CD4-positive, alpha-beta T cell treated with Interleukin-10 for 1 hour (primary cell): ENCODE measurements at regions not wholly inside any gene's neighbourhood (a gene's known extent, or its start where the extent isn't known, plus 50 kb on each side); places are given as distances from the start of the nearest gene placed in this dataset.
A peak's percentile ranks its signal among the peaks of the same experiment; 100 is the strongest.
"Not testable (repeated sequence)": the region's sequence is repeated elsewhere in the genome, so short reads cannot be mapped to it uniquely, and the experiment has no call there.

Source experiments
- DNase-seq: peaks from one replicate; pipeline ENCODE4 v3.0.0-alpha.2; 2020

GRCh38 chr17:83204230-83204725 lies 124.9 kb downstream of the METRNL start:
- no peak for DNase-seq

- not testable (repeated sequence) for DNase-seq
Observed at GRCh38 chr17:83204736-83205386, 125.5 kb downstream of the METRNL start.

GRCh38 chr17:83205387-83206035 lies 126.1 kb downstream of the METRNL start:
- peak; percentile 79 for DNase-seq

GRCh38 chr17:83206036-83206394 lies 126.6 kb downstream of the METRNL start:
- DNase-seq, result not testable (repeated sequence)

GRCh38 chr17:83206819-83207588 lies 127.6 kb downstream of the METRNL start:
- DNase-seq, result not testable (repeated sequence)

DNA sequence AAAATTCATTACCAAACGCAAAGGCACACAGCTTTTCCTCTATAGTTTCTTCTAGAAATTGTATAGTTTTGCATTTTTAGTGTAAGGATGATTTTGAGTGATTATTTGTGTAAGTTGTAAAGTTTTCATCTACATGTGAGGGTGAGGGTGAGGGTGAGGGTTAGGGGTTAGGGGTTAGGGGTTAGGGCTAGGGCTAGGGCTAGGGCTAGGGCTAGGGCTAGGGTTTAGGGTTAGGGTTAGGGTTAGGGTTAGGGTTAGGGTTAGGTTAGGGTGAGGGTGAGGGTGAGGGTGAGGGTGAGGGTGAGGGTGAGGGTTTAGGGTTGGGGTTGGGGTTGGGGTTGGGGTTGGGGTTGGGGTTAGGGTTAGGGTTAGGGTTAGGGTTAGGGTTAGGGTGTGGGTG lies 167.6 kb downstream of the METRNL start:
- DNase-seq, result peak; percentile 9
